ENCODE measurements at regions not wholly inside any gene's neighbourhood (a gene's known extent, or its start where the extent isn't known, plus 50 kb on each side); places are given as distances from the start of the nearest gene placed in this dataset.
"Not testable (repeated sequence)": the region's sequence is repeated elsewhere in the genome, so short reads cannot be mapped to it uniquely, and the experiment has no call there.

DNA sequence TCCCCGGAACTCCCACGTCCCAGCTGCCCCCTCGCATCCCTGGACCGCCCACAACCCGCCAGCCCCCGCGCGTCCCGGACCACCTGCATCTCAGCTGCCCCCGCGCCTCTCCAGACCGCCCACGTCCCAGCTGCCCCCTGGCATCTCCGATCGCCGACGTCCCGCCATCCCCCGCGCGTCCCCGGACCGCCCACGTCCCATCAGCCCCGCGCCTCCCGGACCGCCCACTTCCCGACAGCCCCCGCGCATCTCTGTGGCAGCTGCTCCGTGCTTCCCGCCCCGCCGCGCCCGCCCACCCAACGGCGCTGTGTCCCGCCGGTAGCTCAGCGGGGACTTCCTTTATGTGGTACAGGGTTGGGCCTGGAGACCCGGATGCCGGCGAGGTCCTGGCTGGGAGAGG, 955.8 kb downstream of the TMEM121 start:
- TF ChIP-seq, protein P1, sequence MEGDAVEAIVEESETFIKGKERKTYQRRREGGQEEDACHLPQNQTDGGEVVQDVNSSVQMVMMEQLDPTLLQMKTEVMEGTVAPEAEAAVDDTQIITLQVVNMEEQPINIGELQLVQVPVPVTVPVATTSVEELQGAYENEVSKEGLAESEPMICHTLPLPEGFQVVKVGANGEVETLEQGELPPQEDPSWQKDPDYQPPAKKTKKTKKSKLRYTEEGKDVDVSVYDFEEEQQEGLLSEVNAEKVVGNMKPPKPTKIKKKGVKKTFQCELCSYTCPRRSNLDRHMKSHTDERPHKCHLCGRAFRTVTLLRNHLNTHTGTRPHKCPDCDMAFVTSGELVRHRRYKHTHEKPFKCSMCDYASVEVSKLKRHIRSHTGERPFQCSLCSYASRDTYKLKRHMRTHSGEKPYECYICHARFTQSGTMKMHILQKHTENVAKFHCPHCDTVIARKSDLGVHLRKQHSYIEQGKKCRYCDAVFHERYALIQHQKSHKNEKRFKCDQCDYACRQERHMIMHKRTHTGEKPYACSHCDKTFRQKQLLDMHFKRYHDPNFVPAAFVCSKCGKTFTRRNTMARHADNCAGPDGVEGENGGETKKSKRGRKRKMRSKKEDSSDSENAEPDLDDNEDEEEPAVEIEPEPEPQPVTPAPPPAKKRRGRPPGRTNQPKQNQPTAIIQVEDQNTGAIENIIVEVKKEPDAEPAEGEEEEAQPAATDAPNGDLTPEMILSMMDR (IDR thresholded peaks at IDR 0.05): not testable (repeated sequence)
- not testable (repeated sequence) for TF ChIP-seq POLR2A (IDR thresholded peaks at IDR 0.05)

Measured in testis (tissue), 2 donors.